Fibroblast of lung (primary cell): ENCODE measurements at regions not wholly inside any gene's neighbourhood (a gene's known extent, or its start where the extent isn't known, plus 50 kb on each side); places are given as distances from the start of the nearest gene placed in this dataset.
A peak's percentile ranks its signal among the peaks of the same experiment; 100 is the strongest.

ENCODE experiments used
- DNase-seq, 2 donors: peaks; one replicate each; pipeline versions ENCODE4 v3.0.0 to v3.0.0-alpha.2; 2010; ENCODE audit warnings: low read depth in 2 of 2
- H2AFZ ChIP-seq: 2 replicates; pipeline ENCODE4 v1.5.1; 2012; ENCODE audit warnings: low read length, control low read depth, inconsistent platforms
- H3K27ac ChIP-seq: 2 replicates; pipeline ENCODE4 v1.5.1; 2011; ENCODE audit warnings: low read length, control low read depth; ENCODE audit not compliant: insufficient read depth
- H3K27me3 ChIP-seq: 2 replicates; pipeline ENCODE4 v1.5.1; 2011; ENCODE audit warnings: mild to moderate bottlenecking, low read length; ENCODE audit not compliant: control insufficient read depth, insufficient read depth
- H3K36me3 ChIP-seq: 2 replicates; pipeline ENCODE4 v1.5.1; 2011; ENCODE audit warnings: low read length; ENCODE audit not compliant: control insufficient read depth, insufficient read depth
- H3K4me1 ChIP-seq: 2 replicates; pipeline ENCODE4 v1.5.1; 2011; ENCODE audit warnings: low read length; ENCODE audit not compliant: control insufficient read depth, insufficient read depth; ENCODE audit errors: extremely low read depth
- H3K4me2 ChIP-seq: 2 replicates; pipeline ENCODE4 v1.5.1; 2011; ENCODE audit warnings: low read length, control low read depth; ENCODE audit not compliant: insufficient read depth; ENCODE audit errors: extremely low read depth
- H3K4me3 ChIP-seq, 4 experiments: fragments of 200-600 bp in 1 of 4; sonication (generic) in 1 of 4; replicated peaks in 1 of 4; 2 replicates each; pipeline ENCODE4 v1.5.1; 2011 to 2016; ENCODE audit warnings: low read length in 4 of 4, low read depth in 3 of 4, mild to moderate bottlenecking in 3 of 4, control low read depth in 2 of 4, inconsistent platforms in 1 of 4, mixed read lengths in 1 of 4; ENCODE audit not compliant: insufficient read depth in 1 of 4; ENCODE audit errors: control extremely low read depth in 1 of 4
- H3K79me2 ChIP-seq: 2 replicates; pipeline ENCODE4 v1.5.1; 2012; ENCODE audit warnings: mild to moderate bottlenecking, low read length, inconsistent platforms; ENCODE audit not compliant: control insufficient read depth, insufficient read depth
- H3K9ac ChIP-seq: 2 replicates; pipeline ENCODE4 v1.5.1; 2011; ENCODE audit warnings: mild to moderate bottlenecking, low read length, control low read depth; ENCODE audit not compliant: insufficient read depth
- H3K9me3 ChIP-seq: 2 replicates; pipeline ENCODE4 v1.5.1; 2012; ENCODE audit warnings: low read depth, low read length; ENCODE audit not compliant: control insufficient read depth, insufficient read depth
- H4K20me1 ChIP-seq: 2 replicates; pipeline ENCODE4 v1.5.1; 2011; ENCODE audit warnings: low read length; ENCODE audit not compliant: control insufficient read depth, insufficient read depth; ENCODE audit errors: extremely low read depth
- EZH2 ChIP-seq: IDR thresholded peaks from 2 replicates; pipeline ENCODE4 v1.5.1; 2012; ENCODE audit warnings: low read length, control low read depth, mild to moderate bottlenecking; ENCODE audit errors: missing control alignments
- TF ChIP-seq, protein P1 (sequence below), 2 donors: IDR thresholded peaks in 1 of 2; conservative IDR thresholded peaks in 1 of 2; 1 replicate in 1 of 2; 2 replicates in 1 of 2; pipeline ENCODE4 v1.5.1; 2011 to 2012; ENCODE audit warnings: low read length in 2 of 2, control low read depth in 1 of 2, inconsistent platforms in 1 of 2, low read depth in 1 of 2, mild to moderate bottlenecking in 1 of 2

- H3K79me2 ChIP-seq: no peaks in the 10 kb centered on the region
- no peaks in the 10 kb centered on the region for H3K4me1 ChIP-seq
- TF ChIP-seq, protein P1, sequence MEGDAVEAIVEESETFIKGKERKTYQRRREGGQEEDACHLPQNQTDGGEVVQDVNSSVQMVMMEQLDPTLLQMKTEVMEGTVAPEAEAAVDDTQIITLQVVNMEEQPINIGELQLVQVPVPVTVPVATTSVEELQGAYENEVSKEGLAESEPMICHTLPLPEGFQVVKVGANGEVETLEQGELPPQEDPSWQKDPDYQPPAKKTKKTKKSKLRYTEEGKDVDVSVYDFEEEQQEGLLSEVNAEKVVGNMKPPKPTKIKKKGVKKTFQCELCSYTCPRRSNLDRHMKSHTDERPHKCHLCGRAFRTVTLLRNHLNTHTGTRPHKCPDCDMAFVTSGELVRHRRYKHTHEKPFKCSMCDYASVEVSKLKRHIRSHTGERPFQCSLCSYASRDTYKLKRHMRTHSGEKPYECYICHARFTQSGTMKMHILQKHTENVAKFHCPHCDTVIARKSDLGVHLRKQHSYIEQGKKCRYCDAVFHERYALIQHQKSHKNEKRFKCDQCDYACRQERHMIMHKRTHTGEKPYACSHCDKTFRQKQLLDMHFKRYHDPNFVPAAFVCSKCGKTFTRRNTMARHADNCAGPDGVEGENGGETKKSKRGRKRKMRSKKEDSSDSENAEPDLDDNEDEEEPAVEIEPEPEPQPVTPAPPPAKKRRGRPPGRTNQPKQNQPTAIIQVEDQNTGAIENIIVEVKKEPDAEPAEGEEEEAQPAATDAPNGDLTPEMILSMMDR (conservative IDR thresholded peaks at IDR 0.05 in 1 of 2, IDR thresholded peaks at IDR 0.05 in 1 of 2; ENCODE audit: low read depth in 1 of 2, low read length in 2 of 2): no peak
- TF ChIP-seq EZH2: no peak
- no peaks in the 10 kb centered on the region for H3K9me3 ChIP-seq
- H3K27me3 ChIP-seq: peaks cover 13% of the 10 kb centered on the region
- peak; percentile 20 to 52 for DNase-seq
- no peak overlapping the region for H3K4me3 ChIP-seq
- H3K27ac ChIP-seq: no peak overlapping the region
- H3K4me2 ChIP-seq: no peak overlapping the region
- H3K36me3 ChIP-seq: no peaks in the 10 kb centered on the region
- no peak overlapping the region for H3K9ac ChIP-seq
- no peaks in the 10 kb centered on the region for H4K20me1 ChIP-seq
- no peak overlapping the region for H2AFZ ChIP-seq
Observed at GRCh38 chr10:69684020-69684980, 54.3 kb downstream of the FAM241B start.

DNA sequence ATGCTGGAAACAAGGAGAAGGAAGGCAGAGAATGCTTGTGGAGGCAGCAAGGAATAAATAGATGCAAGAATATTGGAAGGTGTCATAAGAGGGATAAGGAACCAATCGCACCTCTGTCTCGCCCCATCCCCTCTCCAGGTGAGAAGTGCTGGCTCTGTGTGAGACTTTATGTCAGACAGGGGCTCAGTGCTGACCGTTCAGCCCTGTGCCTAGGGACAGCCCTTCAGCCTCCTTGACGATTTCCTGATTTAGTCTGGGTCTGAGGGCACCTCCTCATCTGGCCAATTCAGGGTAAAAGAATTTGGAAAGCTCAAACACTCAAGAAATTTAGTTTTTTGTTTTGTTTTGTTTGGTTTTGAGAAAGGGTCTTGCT is 54.9 kb downstream of the FAM241B start:
- H3K79me2 ChIP-seq: no peaks in the 10 kb centered on the region
- H2AFZ ChIP-seq: no peak overlapping the region
- no peaks in the 10 kb centered on the region for H3K36me3 ChIP-seq
- no peak overlapping the region for H3K27ac ChIP-seq
- H3K9ac ChIP-seq: no peak overlapping the region
- no peak overlapping the region for H3K4me3 ChIP-seq
- no peaks in the 10 kb centered on the region for H3K9me3 ChIP-seq
- no peak overlapping the region for H3K4me2 ChIP-seq
- no peaks in the 10 kb centered on the region for H4K20me1 ChIP-seq
- H3K27me3 ChIP-seq: peaks cover 13% of the 10 kb centered on the region
- TF ChIP-seq EZH2: no peak
- TF ChIP-seq, protein P1 (conservative IDR thresholded peaks at IDR 0.05 in 1 of 2, IDR thresholded peaks at IDR 0.05 in 1 of 2; ENCODE audit: low read depth in 1 of 2, low read length in 2 of 2): no peak
- no peaks in the 10 kb centered on the region for H3K4me1 ChIP-seq
- DNase-seq: no peak

DNA sequence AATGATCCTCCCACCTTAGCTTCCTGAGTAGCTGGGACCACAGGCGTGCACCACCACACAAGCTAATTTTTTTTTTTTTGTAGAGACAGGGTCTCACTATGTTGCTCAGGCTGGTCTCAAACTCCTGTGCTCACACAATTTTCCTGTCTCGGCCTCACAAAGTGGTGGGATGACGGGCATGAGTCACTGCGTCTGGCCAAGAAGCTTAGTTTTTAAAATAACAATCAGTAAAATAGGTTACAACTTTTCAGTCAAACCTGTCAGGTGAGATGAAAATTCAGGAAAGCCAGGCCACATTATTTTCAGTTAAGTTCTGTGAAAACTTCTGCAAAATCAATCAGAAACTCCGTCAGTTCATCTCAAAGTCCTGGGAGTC is 55.4 kb downstream of the FAM241B start:
- H3K4me1 ChIP-seq: no peaks in the 10 kb centered on the region
- no peak overlapping the region for H3K27ac ChIP-seq

More for the DNA sequence above, 55.4 kb downstream of the FAM241B start:
- H3K4me3 ChIP-seq: no peak overlapping the region
- no peaks in the 10 kb centered on the region for H3K79me2 ChIP-seq
- H3K4me2 ChIP-seq: no peak overlapping the region
- no peak overlapping the region for H3K9ac ChIP-seq
- TF ChIP-seq, protein P1 (conservative IDR thresholded peaks at IDR 0.05 in 1 of 2, IDR thresholded peaks at IDR 0.05 in 1 of 2; ENCODE audit: low read depth in 1 of 2, low read length in 2 of 2): no peak
- TF ChIP-seq EZH2: no peak
- H2AFZ ChIP-seq: no peak overlapping the region
- no peaks in the 10 kb centered on the region for H3K9me3 ChIP-seq
- no peaks in the 10 kb centered on the region for H4K20me1 ChIP-seq
- H3K27me3 ChIP-seq: peaks cover 16% of the 10 kb centered on the region
- peak in 1 of 2 donors; percentile 11 for DNase-seq
- H3K36me3 ChIP-seq: no peaks in the 10 kb centered on the region
